ENCODE measurements at regions not wholly inside any gene's neighbourhood (a gene's known extent, or its start where the extent isn't known, plus 50 kb on each side); places are given as distances from the start of the nearest gene placed in this dataset.

DNA sequence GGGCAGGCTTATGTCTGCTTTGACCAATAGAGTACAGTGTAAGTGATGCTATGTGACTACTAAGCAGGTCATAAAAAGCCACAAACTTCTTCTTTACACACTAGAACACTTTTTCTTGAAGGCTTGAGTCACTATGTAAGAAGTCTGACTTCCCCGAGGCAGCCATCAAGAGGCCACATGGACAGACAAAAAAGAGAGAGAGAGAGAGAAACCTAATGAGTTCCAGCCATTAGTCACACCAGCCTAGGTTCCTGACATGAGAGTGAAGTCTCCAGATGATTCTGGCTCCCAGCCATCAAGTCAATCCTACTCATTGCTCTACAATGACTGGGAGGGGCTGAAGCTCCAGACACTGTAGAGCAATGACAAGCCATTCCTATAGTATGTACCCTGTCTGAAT, 101.4 kb downstream of the LHX9 start:
- Histone ChIP-seq H3K4me2 (ENCODE audit: insufficient read depth, low read length) (no peak overlapping the region), H3K9ac (replicated peaks; ENCODE audit: extremely low read depth, insufficient read depth, low read length) (no peak overlapping the region), H3K27me3 (ENCODE audit: control insufficient read depth in 2 of 2, insufficient read depth in 2 of 2, low read length in 2 of 2) (no peaks in the 10 kb centered on the region), H3K36me3 (ENCODE audit: control insufficient read depth in 2 of 2, extremely low read depth in 1 of 2, insufficient read depth in 2 of 2, low read length in 2 of 2) (no peaks in the 10 kb centered on the region), H3K9me1 (replicated peaks; ENCODE audit: control insufficient read depth, extremely low read depth, insufficient read depth, low read length) (no peaks in the 10 kb centered on the region), H3K9me3 (replicated peaks; ENCODE audit: control insufficient read depth, insufficient read depth, low read length) (no peaks in the 10 kb centered on the region), H4K20me1 (replicated peaks; ENCODE audit: control insufficient read depth, extremely low read depth, insufficient read depth, low read length) (no peaks in the 10 kb centered on the region), H2AFZ (ENCODE audit: low read depth, low read length) (no peak overlapping the region), H3K79me2 (ENCODE audit: control insufficient read depth, insufficient read depth, low read length) (no peaks in the 10 kb centered on the region), H3K4me3 (replicated peaks in 1 of 3; ENCODE audit: insufficient read depth in 1 of 3, low read depth in 1 of 3, low read length in 3 of 3) (no peak overlapping the region), H3K4me1 (ENCODE audit: control insufficient read depth, extremely low read depth, insufficient read depth, low read length) (no peaks in the 10 kb centered on the region), H3K27ac (ENCODE audit: insufficient read depth, low read depth, low read length) (no peak overlapping the region)
- FAIRE-seq, result no peak
- no TSS peak for BruUV-seq (replicated peaks)
- DNase-seq (ENCODE audit: low read depth, low spot score), result no peak
- intact Hi-C loops (cut with micrococcal nuclease), result no loop called here
- TF ChIP-seq MYC (IDR thresholded peaks at IDR 0.05; ENCODE audit: low read depth, low read length), result no peak
- TF ChIP-seq FOS (IDR thresholded peaks at IDR 0.05; ENCODE audit: borderline replicate concordance, insufficient read depth, low read length), result peak; percentile 23
- TF ChIP-seq EZH2 (IDR thresholded peaks at IDR 0.05; ENCODE audit: borderline replicate concordance, low read depth, low read length, severe bottlenecking), result no peak
- CTCF ChIA-PET, result no interaction called here
- dilution Hi-C loops (cut with MboI; ENCODE audit: extremely low pct_ligation_motif_present, low sequenced_read_pairs), result no loop called here
- POLR2A ChIA-PET, result no interaction called here

DNA sequence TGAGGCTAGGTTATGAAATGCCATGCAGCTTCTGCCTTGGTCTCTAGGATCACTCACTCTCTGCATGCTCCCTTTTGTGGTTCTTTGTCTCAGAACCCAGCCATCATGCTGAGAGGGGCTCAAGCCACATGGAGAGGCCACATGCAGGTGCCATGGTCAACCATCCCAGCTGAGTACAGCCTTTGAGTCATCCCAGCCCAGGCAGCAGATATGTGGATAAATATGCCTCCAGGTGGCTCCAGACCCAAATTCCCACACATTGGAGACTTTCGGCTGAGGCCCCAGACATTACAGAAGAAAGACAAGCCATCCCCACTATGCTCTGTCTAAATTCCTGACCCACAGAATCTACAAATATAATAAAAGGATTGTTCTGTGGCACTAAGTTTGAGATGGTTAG, 102.0 kb downstream of the LHX9 start:
- Histone ChIP-seq H3K9ac (replicated peaks; ENCODE audit: extremely low read depth, insufficient read depth, low read length) (no peak overlapping the region), H3K4me2 (ENCODE audit: insufficient read depth, low read length) (no peak overlapping the region), H4K20me1 (replicated peaks; ENCODE audit: control insufficient read depth, extremely low read depth, insufficient read depth, low read length) (no peaks in the 10 kb centered on the region), H2AFZ (ENCODE audit: low read depth, low read length) (no peak overlapping the region), H3K27me3 (ENCODE audit: control insufficient read depth in 2 of 2, insufficient read depth in 2 of 2, low read length in 2 of 2) (no peaks in the 10 kb centered on the region), H3K27ac (ENCODE audit: insufficient read depth, low read depth, low read length) (no peak overlapping the region), H3K36me3 (ENCODE audit: control insufficient read depth in 2 of 2, extremely low read depth in 1 of 2, insufficient read depth in 2 of 2, low read length in 2 of 2) (no peaks in the 10 kb centered on the region), H3K4me3 (replicated peaks in 1 of 3; ENCODE audit: insufficient read depth in 1 of 3, low read depth in 1 of 3, low read length in 3 of 3) (no peak overlapping the region), H3K4me1 (ENCODE audit: control insufficient read depth, extremely low read depth, insufficient read depth, low read length) (no peaks in the 10 kb centered on the region), H3K9me3 (replicated peaks; ENCODE audit: control insufficient read depth, insufficient read depth, low read length) (no peaks in the 10 kb centered on the region), H3K9me1 (replicated peaks; ENCODE audit: control insufficient read depth, extremely low read depth, insufficient read depth, low read length) (no peaks in the 10 kb centered on the region), H3K79me2 (ENCODE audit: control insufficient read depth, insufficient read depth, low read length) (no peaks in the 10 kb centered on the region)
- intact Hi-C loops (cut with micrococcal nuclease), result no loop called here
- BruUV-seq (replicated peaks), result no TSS peak
- TF ChIP-seq, protein P1, sequence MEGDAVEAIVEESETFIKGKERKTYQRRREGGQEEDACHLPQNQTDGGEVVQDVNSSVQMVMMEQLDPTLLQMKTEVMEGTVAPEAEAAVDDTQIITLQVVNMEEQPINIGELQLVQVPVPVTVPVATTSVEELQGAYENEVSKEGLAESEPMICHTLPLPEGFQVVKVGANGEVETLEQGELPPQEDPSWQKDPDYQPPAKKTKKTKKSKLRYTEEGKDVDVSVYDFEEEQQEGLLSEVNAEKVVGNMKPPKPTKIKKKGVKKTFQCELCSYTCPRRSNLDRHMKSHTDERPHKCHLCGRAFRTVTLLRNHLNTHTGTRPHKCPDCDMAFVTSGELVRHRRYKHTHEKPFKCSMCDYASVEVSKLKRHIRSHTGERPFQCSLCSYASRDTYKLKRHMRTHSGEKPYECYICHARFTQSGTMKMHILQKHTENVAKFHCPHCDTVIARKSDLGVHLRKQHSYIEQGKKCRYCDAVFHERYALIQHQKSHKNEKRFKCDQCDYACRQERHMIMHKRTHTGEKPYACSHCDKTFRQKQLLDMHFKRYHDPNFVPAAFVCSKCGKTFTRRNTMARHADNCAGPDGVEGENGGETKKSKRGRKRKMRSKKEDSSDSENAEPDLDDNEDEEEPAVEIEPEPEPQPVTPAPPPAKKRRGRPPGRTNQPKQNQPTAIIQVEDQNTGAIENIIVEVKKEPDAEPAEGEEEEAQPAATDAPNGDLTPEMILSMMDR (IDR thresholded peaks at IDR 0.05; ENCODE audit: extremely low read depth in 1 of 2, insufficient read depth in 1 of 2, low read depth in 1 of 2, low read length in 2 of 2), result no peak
- TF ChIP-seq POLR2A (IDR thresholded peaks at IDR 0.05; ENCODE audit: low read depth, low read length) (no peak), GATA2 (IDR thresholded peaks at IDR 0.05; ENCODE audit: insufficient read depth, insufficient read length, low read depth, low read length) (no peak), POLR2AphosphoS5 (IDR thresholded peaks at IDR 0.05; ENCODE audit: insufficient read depth, low read depth, low read length) (no peak), MYC (IDR thresholded peaks at IDR 0.05; ENCODE audit: low read depth, low read length) (no peak), JUN (IDR thresholded peaks at IDR 0.05; ENCODE audit: borderline replicate concordance, insufficient read depth, insufficient read length, low read depth) (no peak)
- DNase-seq (ENCODE audit: low read depth, low spot score), result no peak
- FAIRE-seq, result no peak
- POLR2A ChIA-PET, result no interaction called here
- dilution Hi-C loops (cut with MboI; ENCODE audit: extremely low pct_ligation_motif_present, low sequenced_read_pairs), result no loop called here
- CTCF ChIA-PET, result no interaction called here
